ENCODE measurements at regions not wholly inside any gene's neighbourhood (a gene's known extent, or its start where the extent isn't known, plus 50 kb on each side); places are given as distances from the start of the nearest gene placed in this dataset.

DNA sequence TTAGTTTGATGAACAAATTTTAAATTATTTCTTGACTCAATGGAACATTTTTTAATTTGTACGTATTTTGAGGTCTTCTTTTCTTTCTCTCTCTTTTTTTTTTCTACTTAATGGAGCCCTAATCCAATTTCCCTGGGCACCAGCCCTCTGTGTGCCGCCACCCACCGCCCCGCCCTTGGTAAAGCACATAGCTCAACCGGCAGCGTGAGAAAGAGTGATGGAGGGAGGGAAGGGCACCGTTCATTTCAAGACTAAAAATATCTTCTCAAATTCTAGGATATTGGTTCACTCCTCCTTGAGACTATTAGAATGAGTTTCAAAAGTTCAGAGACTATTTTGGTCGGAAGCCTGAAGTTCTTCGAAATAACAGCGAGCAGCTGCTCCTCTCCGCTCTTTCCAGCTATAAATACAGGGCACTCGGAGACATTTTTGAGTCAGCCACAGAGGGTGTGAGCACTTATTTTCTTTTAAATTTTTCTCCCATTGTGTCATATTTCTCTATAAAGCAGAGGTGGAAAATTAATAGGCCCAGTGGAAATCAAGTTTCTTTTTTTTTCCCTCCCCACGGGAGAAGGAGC is 731.7 kb upstream of the ID2 start:
- H3K27me3 ChIP-seq: no peaks in the 10 kb centered on the region
- no peaks in the 10 kb centered on the region for H3K9me3 ChIP-seq
- in situ Hi-C loops (cut with MboI; ENCODE audit: low pct_ligation_motif_present in 1 of 4, low pct_unique_long_range_greater_than_20kb in 1 of 4, low sequenced_read_pairs in 3 of 4): no loop called here
- H3K36me3 ChIP-seq: no peaks in the 10 kb centered on the region
- H3K4me3 ChIP-seq: no peak overlapping the region
- H3K4me1 ChIP-seq: no peaks in the 10 kb centered on the region
- WGBS, 2 donors (ENCODE audit: low coverage in 1 of 2): 66 to 68% methylated on average over 8 to 13 of the region's 13 CpGs
- DNase-seq: no peak
- TF ChIP-seq, protein P1, sequence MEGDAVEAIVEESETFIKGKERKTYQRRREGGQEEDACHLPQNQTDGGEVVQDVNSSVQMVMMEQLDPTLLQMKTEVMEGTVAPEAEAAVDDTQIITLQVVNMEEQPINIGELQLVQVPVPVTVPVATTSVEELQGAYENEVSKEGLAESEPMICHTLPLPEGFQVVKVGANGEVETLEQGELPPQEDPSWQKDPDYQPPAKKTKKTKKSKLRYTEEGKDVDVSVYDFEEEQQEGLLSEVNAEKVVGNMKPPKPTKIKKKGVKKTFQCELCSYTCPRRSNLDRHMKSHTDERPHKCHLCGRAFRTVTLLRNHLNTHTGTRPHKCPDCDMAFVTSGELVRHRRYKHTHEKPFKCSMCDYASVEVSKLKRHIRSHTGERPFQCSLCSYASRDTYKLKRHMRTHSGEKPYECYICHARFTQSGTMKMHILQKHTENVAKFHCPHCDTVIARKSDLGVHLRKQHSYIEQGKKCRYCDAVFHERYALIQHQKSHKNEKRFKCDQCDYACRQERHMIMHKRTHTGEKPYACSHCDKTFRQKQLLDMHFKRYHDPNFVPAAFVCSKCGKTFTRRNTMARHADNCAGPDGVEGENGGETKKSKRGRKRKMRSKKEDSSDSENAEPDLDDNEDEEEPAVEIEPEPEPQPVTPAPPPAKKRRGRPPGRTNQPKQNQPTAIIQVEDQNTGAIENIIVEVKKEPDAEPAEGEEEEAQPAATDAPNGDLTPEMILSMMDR (IDR thresholded peaks at IDR 0.05): no peak
- TF ChIP-seq POLR2A (IDR thresholded peaks at IDR 0.05) (no peak), POLR2AphosphoS5 (IDR thresholded peaks at IDR 0.05) (no peak), EP300 (IDR thresholded peaks at IDR 0.05; ENCODE audit: low read depth) (no peak)
- H3K27ac ChIP-seq: no peak overlapping the region
- intact Hi-C loops (cut with DNase I; ENCODE audit: low total_unique reads): no loop called here

DNA sequence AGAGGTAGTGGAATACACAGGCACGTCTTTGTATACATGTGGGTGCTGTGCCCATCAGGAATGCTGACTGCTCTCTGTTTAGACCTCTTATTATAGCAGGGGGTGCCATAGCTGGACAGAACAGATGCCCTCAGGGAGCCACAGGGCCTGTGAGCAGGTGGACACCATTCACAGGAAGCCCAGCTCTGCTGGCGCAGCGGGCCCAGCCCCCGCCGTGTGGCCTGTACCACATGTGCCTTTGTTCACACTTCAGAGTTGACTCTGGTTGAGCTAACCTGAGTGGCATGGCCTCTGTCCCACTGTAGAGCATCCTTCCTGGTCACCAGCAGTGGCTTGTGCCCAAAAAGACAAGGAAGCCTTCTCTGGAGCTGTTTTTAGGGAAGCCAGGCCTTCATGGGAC is 730.9 kb upstream of the ID2 start:
- Histone ChIP-seq H3K27me3 (no peaks in the 10 kb centered on the region), H3K4me3 (no peak overlapping the region), H3K9me3 (no peaks in the 10 kb centered on the region), H3K36me3 (no peaks in the 10 kb centered on the region), H3K27ac (no peak overlapping the region), H3K4me1 (no peaks in the 10 kb centered on the region)
- in situ Hi-C loops (cut with MboI; ENCODE audit: low pct_ligation_motif_present in 1 of 4, low pct_unique_long_range_greater_than_20kb in 1 of 4, low sequenced_read_pairs in 3 of 4) (no loop called here), intact Hi-C loops (cut with DNase I; ENCODE audit: low total_unique reads) (no loop called here)
- TF ChIP-seq EP300 (IDR thresholded peaks at IDR 0.05; ENCODE audit: low read depth) (no peak), POLR2A (IDR thresholded peaks at IDR 0.05) (no peak), POLR2AphosphoS5 (IDR thresholded peaks at IDR 0.05) (no peak)
- TF ChIP-seq, protein P1 (IDR thresholded peaks at IDR 0.05): no peak
- no peak for DNase-seq
- WGBS, 2 donors (ENCODE audit: low coverage in 1 of 2): 97% methylated on average over 5 of the region's 5 CpGs; no CpG with 5 or more reads in 1 of the 2 donors

DNA sequence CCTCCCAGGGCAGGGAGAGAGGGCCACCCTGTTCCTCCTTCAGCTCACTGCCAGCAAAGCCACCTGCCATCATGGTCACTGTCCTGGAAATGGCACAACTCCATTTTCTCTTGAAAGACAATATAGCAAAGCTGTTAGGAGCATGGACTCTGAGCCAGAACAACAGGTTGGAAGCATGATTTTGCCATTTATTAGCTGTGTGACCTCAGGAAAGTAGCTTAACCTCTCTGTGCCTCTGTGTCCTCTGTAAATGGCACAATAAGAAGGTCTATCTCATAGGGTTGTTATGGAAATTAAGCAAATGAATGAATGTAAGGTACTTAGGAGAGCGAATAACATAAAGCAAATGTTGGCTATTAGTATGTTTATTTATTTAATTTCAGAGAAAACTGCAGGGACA is 730.4 kb upstream of the ID2 start:
- 92 to 100% methylated on average over 1 of the region's 1 CpG for WGBS, 2 donors (ENCODE audit: low coverage in 1 of 2)
- DNase-seq: no peak
- in situ Hi-C loops (cut with MboI; ENCODE audit: low pct_ligation_motif_present in 1 of 4, low pct_unique_long_range_greater_than_20kb in 1 of 4, low sequenced_read_pairs in 3 of 4): no loop called here
- H3K36me3 ChIP-seq: no peaks in the 10 kb centered on the region
- no peaks in the 10 kb centered on the region for H3K9me3 ChIP-seq
- H3K27me3 ChIP-seq: no peaks in the 10 kb centered on the region
- intact Hi-C loops (cut with DNase I; ENCODE audit: low total_unique reads): no loop called here
- no peaks in the 10 kb centered on the region for H3K4me1 ChIP-seq
- TF ChIP-seq POLR2AphosphoS5 (IDR thresholded peaks at IDR 0.05) (no peak), EP300 (IDR thresholded peaks at IDR 0.05; ENCODE audit: low read depth) (no peak), POLR2A (IDR thresholded peaks at IDR 0.05) (no peak)
- TF ChIP-seq, protein P1 (IDR thresholded peaks at IDR 0.05): no peak
- no peak overlapping the region for H3K27ac ChIP-seq
- H3K4me3 ChIP-seq: no peak overlapping the region

DNA sequence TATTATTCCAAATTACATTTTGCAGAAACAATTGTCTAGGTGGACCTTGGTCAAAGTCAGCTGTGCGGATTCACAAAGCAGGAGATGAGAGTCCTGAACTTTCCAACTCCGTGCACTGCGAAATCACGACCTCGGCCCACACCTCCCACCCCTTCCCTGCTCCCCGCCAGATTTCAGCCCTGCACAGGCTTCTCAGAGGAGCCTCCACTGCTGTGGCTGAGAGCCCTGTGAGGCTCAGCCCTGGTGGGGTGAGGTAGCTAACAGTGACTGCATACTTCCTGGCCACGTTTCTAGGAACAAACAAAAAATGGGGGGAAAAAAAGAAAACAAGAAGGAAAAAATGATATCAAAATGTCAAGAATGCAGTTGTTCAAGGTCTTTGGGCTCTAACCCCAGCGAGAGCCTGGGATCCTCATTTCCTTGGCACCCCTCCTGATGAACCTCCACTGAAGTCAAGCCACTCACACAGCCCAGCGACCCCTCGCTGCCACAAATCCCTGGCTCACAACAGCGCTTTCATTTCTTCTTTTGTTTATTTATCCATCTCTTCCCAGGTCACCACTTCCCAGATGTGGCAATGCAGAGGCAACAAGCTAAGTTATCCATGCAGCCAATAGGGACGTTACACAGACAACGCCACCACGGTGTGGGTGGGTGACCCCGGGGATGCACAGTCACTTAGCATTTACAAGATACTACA is 729.7 kb upstream of the ID2 start:
- Histone ChIP-seq H3K27me3 (no peaks in the 10 kb centered on the region), H3K4me3 (no peak overlapping the region), H3K4me1 (no peaks in the 10 kb centered on the region), H3K36me3 (no peaks in the 10 kb centered on the region), H3K9me3 (no peaks in the 10 kb centered on the region), H3K27ac (no peak overlapping the region)
- WGBS, 2 donors (ENCODE audit: low coverage in 1 of 2): 81 to 87% methylated on average over 3 to 15 of the region's 15 CpGs
- no peak for DNase-seq
- in situ Hi-C loops (cut with MboI; ENCODE audit: low pct_ligation_motif_present in 1 of 4, low pct_unique_long_range_greater_than_20kb in 1 of 4, low sequenced_read_pairs in 3 of 4) (no loop called here), intact Hi-C loops (cut with DNase I; ENCODE audit: low total_unique reads) (no loop called here)
- no peak for TF ChIP-seq POLR2A (IDR thresholded peaks at IDR 0.05)
- no peak for TF ChIP-seq POLR2AphosphoS5 (IDR thresholded peaks at IDR 0.05)
- TF ChIP-seq, protein P1 (IDR thresholded peaks at IDR 0.05): no peak
- TF ChIP-seq EP300 (IDR thresholded peaks at IDR 0.05; ENCODE audit: low read depth): no peak
